ENCODE measurements at regions not wholly inside any gene's neighbourhood (a gene's known extent, or its start where the extent isn't known, plus 50 kb on each side); places are given as distances from the start of the nearest gene placed in this dataset.

- no peak for TF ChIP-seq L3MBTL2 (conservative IDR thresholded peaks at IDR 0.05)
- no peak for TF ChIP-seq BHLHE40 (IDR thresholded peaks at IDR 0.05; ENCODE audit: borderline replicate concordance)
- TF ChIP-seq ARNT (IDR thresholded peaks at IDR 0.05): no peak
- no peak for TF ChIP-seq SP1 (IDR thresholded peaks at IDR 0.05)
- no peak for TF ChIP-seq HDGF (IDR thresholded peaks at IDR 0.05; ENCODE audit: borderline replicate concordance)
- TF ChIP-seq ZNF384 (IDR thresholded peaks at IDR 0.05): no peak
- no peak for TF ChIP-seq FOXA1 (IDR thresholded peaks at IDR 0.05)
- no peak for TF ChIP-seq ELF4 (IDR thresholded peaks at IDR 0.05)
- no peak for TF ChIP-seq PKNOX1 (IDR thresholded peaks at IDR 0.05)
Observed at GRCh38 chr11:112538534-112539280, 278.0 kb upstream of the PLET1 start.
